ENCODE measurements at regions not wholly inside any gene's neighbourhood (a gene's known extent, or its start where the extent isn't known, plus 50 kb on each side); places are given as distances from the start of the nearest gene placed in this dataset.

DNA sequence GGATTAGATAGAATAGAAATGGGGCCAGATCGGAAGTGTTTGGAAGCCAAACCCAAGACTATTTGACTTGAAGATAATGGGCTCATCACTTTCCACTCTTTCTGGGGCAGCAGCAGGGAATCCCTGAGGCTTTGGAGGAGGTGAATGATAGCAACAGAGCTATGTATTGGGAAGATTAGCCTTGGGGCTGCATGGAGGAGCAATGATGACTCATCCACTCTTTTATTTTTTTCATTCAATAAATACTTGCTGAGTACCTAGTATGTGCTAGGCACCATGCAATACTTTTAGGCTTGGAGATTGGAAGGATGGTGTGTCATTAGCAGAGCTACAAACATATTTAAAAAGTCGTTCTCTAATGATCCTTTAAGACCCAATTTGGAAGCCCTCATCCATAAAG lies 166.9 kb upstream of the FOXD3 start (continued):
- TF ChIP-seq NR2F1 (conservative IDR thresholded peaks at IDR 0.05) = no peak
- TF ChIP-seq STAT3 (IDR thresholded peaks at IDR 0.05; ENCODE audit: low read depth, low read length) = no peak
- TF ChIP-seq, protein P1, sequence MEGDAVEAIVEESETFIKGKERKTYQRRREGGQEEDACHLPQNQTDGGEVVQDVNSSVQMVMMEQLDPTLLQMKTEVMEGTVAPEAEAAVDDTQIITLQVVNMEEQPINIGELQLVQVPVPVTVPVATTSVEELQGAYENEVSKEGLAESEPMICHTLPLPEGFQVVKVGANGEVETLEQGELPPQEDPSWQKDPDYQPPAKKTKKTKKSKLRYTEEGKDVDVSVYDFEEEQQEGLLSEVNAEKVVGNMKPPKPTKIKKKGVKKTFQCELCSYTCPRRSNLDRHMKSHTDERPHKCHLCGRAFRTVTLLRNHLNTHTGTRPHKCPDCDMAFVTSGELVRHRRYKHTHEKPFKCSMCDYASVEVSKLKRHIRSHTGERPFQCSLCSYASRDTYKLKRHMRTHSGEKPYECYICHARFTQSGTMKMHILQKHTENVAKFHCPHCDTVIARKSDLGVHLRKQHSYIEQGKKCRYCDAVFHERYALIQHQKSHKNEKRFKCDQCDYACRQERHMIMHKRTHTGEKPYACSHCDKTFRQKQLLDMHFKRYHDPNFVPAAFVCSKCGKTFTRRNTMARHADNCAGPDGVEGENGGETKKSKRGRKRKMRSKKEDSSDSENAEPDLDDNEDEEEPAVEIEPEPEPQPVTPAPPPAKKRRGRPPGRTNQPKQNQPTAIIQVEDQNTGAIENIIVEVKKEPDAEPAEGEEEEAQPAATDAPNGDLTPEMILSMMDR (IDR thresholded peaks at IDR 0.05 in 2 of 3, conservative IDR thresholded peaks at IDR 0.05 in 1 of 3; ENCODE audit: control insufficient read depth in 2 of 3, extremely low read depth in 1 of 3, insufficient read depth in 1 of 3, low read depth in 3 of 3, low read length in 3 of 3) = no peak
- no peak for TF ChIP-seq ETV6 (conservative IDR thresholded peaks at IDR 0.05 in 1 of 2, IDR thresholded peaks at IDR 0.05 in 1 of 2; ENCODE audit: borderline replicate concordance in 1 of 2, low read depth in 1 of 2)
- TF ChIP-seq MEF2B (IDR thresholded peaks at IDR 0.05; ENCODE audit: partially characterized antibody, poor library complexity, severe bottlenecking) = no peak
- TF ChIP-seq GABPA (IDR thresholded peaks at IDR 0.05; ENCODE audit: low read depth) = no peak
- TF ChIP-seq PAX5 (IDR thresholded peaks at IDR 0.05; ENCODE audit: borderline replicate concordance, low read depth, low read length) = no peak

DNA sequence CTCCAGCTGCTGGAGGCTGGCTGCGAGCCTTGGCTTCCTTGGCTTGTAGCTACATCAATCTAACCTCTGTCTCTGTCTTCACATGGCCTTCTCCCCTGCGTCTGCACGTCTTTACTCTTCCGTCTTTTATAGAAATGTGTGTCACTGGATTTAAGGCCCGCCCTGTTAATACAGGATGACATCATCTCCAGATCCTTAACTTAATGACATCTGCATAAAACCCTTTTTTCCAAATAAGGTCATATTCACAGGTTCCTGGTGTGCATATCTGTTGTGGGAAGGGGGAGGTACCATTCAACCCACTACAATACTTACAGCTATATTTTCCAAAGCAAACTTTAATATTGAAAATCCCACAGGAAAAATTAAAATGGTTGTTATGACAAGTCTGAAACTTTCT lies 165.3 kb upstream of the FOXD3 start:
- SMC1A ChIA-PET (ENCODE audit: uncharacterized antibody, unreplicated experiment) = no interaction called here
- 37% methylated on average over 5 of the region's 5 CpGs for WGBS (ENCODE audit: insufficient coverage, insufficient replicate concordance, low lambda C conversion rate, missing lambda C conversion rate)

More for the DNA sequence above, 165.3 kb upstream of the FOXD3 start:
- no peaks in the 10 kb centered on the region for H4K20me1 ChIP-seq (ENCODE audit: control insufficient read depth, insufficient read depth)
- no peak overlapping the region for H3K9ac ChIP-seq (ENCODE audit: control insufficient read depth, insufficient read depth, low read length)
- no peaks in the 10 kb centered on the region for H3K36me3 ChIP-seq (ENCODE audit: control insufficient read depth in 2 of 2, insufficient read depth in 2 of 2, low read length in 1 of 2)
- H3K79me2 ChIP-seq (ENCODE audit: control insufficient read depth, insufficient read depth, low read length) = no peaks in the 10 kb centered on the region
- no peak for FAIRE-seq
- POLR2A ChIA-PET = no interaction called here
- in situ Hi-C loops (cut with MboI) = no loop called here
- no peak overlapping the region for H3K4me2 ChIP-seq (ENCODE audit: control insufficient read depth, insufficient read depth)
- ATAC-seq = no peak
- no peak overlapping the region for H3K27ac ChIP-seq (ENCODE audit: control insufficient read depth, insufficient read depth)
- no peaks in the 10 kb centered on the region for H3K27me3 ChIP-seq (replicated peaks in 1 of 2; ENCODE audit: control insufficient read depth in 2 of 2, insufficient read depth in 2 of 2, low read length in 1 of 2)
- CTCF ChIA-PET = no interaction called here
- RAD21 ChIA-PET (ENCODE audit: unreplicated experiment) = no interaction called here
- no TSS peak for BruUV-seq (replicated peaks)
- no peak for TF ChIP-seq NFXL1 (IDR thresholded peaks at IDR 0.05; ENCODE audit: borderline replicate concordance)
- TF ChIP-seq SMAD1 (IDR thresholded peaks at IDR 0.05; ENCODE audit: low read depth, partially characterized antibody) = no peak
- no peak for TF ChIP-seq CBFB (IDR thresholded peaks at IDR 0.05; ENCODE audit: low read depth)
- TF ChIP-seq CEBPB (IDR thresholded peaks at IDR 0.05; ENCODE audit: borderline replicate concordance in 1 of 2, low read depth in 2 of 2, low read length in 2 of 2) = no peak
- TF ChIP-seq RB1 (IDR thresholded peaks at IDR 0.05; ENCODE audit: borderline replicate concordance) = no peak
- no peak for TF ChIP-seq JUNB (IDR thresholded peaks at IDR 0.05)
- no peak for TF ChIP-seq RELA (IDR thresholded peaks at IDR 0.05; ENCODE audit: borderline replicate concordance, partially characterized antibody)
- TF ChIP-seq KAT2A (conservative IDR thresholded peaks at IDR 0.05; ENCODE audit: control insufficient read depth, low read depth, low read length) = no peak
- no peak for TF ChIP-seq NR2C1 (IDR thresholded peaks at IDR 0.05)
- TF ChIP-seq ETV6 (conservative IDR thresholded peaks at IDR 0.05 in 1 of 2, IDR thresholded peaks at IDR 0.05 in 1 of 2; ENCODE audit: borderline replicate concordance in 1 of 2, low read depth in 1 of 2) = no peak
- TF ChIP-seq RAD51 (IDR thresholded peaks at IDR 0.05) = no peak
- no peak for TF ChIP-seq BHLHE40 (IDR thresholded peaks at IDR 0.05; ENCODE audit: borderline replicate concordance in 1 of 2, low read depth in 2 of 2, low read length in 1 of 2)
- TF ChIP-seq ESRRA (IDR thresholded peaks at IDR 0.05; ENCODE audit: low read length) = no peak
- H2AFZ ChIP-seq (ENCODE audit: control insufficient read depth, low read depth, low read length) = no peak overlapping the region
- no peak for DNase-seq (ENCODE audit: low read depth, low spot score)
- no peaks in the 10 kb centered on the region for H3K4me1 ChIP-seq (ENCODE audit: control insufficient read depth, insufficient read depth, low read length)
- intact Hi-C loops (cut with micrococcal nuclease; ENCODE audit: unreplicated experiment) = no loop called here
- H3K9me3 ChIP-seq (replicated peaks; ENCODE audit: control insufficient read depth, insufficient read depth, low read length) = no peaks in the 10 kb centered on the region
- no peak overlapping the region for H3K4me3 ChIP-seq
